ENCODE measurements at regions not wholly inside any gene's neighbourhood (a gene's known extent, or its start where the extent isn't known, plus 50 kb on each side); places are given as distances from the start of the nearest gene placed in this dataset.
"Not testable (repeated sequence)": the region's sequence is repeated elsewhere in the genome, so short reads cannot be mapped to it uniquely, and the experiment has no call there.

DNA sequence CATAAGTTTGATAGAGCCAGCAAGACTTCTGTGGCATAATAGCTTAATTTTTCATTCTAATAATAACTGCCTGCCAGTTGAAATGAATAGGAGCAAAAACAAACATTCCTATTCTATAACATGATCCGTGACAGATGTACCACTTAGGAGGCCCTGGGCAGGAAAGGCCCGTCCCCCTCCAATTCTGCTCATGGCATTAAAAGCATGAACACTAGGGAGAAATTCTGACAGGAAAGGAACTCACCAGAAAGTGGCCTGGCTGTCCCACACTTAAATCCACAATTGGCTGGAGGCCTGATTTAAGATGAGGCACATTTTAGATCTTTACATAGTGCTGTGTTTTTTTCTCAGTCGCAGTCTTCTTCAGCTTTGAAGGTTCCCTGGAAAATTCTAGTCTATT, 261.9 kb upstream of the ETAA1 start:
- no peak for DNase-seq

DNA sequence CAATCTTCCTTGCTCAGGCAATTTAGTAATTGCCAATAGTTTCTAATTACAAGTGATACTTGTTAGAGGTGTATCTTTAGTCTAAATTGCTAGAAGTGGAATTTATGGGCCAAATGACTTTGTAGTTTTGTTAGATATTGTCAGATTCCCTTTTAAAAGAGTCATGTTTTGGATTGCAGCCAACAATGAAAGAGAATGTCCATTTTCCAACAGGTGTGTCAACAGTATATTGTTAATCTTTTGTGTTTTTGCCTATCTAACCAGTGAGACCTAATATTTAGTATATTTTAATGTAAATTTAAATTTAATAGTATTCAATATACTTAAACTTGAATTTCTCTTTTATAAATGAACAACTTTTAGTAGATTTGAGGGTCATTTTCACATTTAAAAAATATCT, 259.4 kb upstream of the ETAA1 start:
- DNase-seq, result no peak

DNA sequence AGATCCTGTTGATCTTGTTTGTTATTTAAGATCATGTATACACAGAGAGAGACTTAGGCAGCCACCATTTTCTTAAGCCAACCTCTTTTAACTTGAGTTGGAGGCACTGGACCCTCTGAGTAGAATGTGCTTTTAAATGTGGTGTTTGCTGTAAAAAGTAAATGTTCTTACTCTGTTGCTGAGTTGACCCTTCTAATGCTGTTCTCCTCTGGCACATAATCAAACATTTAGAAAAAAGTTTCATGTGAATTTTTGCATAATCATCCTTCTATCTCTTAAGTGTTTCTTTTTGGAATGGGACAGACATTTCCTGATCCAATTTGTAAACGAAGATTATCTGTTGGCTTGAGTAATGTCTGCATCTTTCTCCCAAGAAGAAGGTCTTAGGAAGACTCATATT, 255.1 kb upstream of the ETAA1 start:
- DNase-seq, result no peak

DNA sequence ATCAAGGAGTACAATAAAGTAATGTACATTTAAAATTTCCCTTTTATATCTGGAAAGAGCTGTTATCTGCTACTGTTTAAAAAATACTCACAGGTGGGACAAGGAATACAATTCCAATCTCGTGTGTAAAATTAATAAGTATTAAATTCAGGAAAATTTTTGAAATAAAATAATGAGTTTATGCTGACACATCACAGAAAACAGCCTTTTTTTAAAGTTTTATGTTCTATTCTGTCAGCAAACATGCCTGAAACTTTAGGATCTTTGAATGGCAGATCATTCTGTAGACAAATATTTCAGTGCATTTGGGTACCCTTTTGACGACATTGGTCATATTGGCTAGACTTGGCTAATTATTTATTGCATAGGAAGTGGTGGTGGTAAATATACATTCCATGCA, 254.4 kb upstream of the ETAA1 start:
- DNase-seq, result no peak

DNA sequence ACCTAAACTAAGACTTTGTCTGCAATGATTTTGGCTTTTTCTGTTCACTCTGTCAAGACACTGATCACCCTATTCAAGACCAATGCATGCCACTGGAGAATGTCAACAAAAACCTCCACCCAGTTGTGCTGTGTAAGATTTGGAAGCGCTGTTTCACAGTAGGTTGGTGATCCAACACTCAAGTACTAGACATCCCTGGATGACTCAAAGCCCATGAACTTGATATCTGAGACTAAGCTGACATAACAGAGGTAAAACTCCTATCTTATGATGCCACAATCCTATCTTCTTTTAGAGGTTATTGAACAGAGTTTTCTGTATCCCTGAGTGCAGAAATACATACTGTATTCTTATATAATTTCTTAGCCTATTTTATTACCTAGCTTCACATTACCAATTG, 251.3 kb upstream of the ETAA1 start:
- no peak for DNase-seq

DNA sequence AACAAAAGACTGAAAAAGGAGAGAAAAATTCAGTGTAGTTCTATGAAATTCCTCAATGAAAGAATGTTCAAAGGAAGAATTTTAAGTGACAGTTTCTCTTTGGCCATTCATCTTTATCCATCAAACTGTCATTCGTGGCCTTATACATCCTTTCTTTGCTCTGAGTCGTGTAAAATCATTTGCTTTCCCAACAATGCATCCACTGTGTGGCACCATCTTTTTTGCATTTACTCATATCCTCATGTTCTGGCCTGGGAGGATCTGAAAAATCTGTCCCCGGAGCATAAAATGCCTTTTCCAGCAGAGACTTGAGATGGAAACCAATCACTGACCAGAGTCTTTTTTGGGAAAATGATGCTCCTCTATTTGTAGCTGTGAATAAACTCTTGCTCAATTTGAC, 240.3 kb upstream of the ETAA1 start:
- no peak for DNase-seq

DNA sequence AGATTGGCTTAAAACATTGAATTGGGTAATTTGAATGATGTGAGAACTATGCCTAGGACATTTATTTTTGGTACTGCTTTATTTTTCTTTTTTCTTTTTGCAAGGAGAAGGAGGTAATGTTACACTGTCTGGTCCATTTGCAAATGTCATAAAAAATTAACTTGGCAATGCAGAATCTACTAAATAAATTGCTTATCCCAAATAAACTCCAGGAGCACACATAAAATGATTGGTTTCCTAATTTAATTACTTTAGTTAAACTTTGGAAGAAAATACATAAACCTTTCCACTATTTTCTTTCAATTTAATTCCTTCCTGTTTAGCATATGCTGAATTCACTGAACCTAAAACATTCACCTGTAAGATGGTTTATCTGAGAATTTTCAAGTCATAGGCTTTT, 238.4 kb upstream of the ETAA1 start:
- DNase-seq, result no peak

DNA sequence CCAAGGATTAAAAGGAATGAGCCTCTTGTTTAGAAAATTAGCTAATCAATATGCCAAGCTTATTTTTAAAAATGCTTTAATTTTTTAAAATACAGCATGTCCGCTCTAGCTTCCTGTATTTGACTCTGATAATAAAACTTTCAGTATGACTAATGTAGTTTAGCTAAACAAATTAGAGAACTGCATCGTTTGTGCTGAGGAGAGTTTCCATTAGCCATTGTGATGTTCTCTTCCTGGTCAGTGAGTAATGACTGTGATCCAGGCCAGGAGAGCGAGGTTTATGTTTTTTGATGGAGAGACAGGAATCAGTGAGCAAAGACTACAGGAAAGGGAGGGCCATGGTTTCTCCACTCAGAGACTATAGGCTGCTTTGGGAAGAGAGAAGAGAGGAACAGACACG, 237.2 kb upstream of the ETAA1 start:
- no peak for DNase-seq

DNA sequence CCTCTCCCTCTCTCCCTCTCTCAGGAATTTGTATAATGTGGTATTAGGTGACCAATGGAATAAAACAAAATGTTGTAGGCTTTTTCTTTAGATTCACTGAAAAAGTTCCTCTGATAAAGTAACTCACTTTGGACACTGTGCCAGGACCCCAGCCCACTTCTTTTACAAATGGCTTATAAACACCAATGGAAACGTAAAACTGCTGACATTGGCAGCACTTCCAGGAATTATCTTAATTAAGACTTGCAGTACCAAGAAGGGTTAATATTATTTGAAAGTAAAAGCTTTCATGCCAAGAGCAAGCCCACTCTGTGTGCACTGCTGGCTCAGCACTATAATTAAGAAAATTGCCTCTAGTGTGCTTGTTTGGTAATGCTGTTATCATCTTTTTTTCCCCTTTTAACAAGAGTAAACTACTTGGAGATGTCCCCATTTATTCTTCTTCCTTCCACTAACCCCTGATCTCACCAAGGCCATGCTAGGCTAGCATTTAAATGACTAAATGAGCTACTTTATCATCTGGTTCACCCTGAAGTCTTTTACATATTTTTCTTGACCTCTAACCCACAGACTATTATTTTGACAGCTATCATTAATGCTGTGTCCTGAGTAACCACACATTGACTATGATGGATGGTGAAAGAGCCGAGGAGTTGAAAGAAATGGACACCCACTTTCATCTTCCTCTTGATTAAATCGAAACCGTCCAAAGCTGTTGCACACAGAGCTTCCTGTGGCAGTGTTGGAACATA, 232.2 kb upstream of the ETAA1 start:
- DNase-seq, result no peak

DNA sequence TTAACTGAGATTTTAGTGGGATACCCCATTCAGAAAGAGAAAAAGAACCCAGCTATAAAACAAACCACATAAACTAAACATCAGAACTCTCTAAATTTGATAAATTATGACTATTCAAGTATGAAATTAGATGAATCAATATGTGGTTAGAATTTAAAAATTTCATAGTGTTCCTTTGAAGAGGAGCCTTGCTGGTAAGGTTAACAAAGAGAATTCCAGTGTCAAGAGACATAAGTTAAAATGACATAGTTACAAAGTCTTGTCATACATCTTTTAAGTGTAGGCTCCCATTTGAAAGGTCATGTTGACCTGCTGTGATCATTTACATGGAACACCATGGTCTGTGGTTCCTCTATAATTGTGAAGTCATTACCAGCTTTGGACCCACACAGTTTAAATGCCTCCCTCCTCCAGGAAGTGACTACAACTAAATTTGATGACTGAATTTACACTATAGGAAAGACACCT, 231.6 kb upstream of the ETAA1 start:
- no peak for DNase-seq

DNA sequence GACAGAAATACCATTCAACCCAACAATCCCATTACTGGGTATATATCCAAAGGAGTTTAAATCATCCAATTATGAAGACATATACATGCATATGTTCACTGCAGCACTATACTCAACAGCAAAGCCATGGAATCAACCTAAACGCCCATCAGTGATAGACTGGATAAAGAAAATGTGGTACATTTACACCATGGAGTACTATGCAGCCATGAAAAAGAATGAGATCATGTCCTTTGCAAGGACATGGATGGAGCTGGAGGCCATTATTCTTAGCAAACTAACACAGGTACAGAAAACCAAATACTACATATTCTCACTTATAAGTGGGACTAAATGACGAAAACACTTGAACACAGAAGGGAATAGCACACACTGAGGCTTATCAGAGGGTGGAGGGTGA, 230.6 kb upstream of the ETAA1 start:
- not testable (repeated sequence) for DNase-seq

DNA sequence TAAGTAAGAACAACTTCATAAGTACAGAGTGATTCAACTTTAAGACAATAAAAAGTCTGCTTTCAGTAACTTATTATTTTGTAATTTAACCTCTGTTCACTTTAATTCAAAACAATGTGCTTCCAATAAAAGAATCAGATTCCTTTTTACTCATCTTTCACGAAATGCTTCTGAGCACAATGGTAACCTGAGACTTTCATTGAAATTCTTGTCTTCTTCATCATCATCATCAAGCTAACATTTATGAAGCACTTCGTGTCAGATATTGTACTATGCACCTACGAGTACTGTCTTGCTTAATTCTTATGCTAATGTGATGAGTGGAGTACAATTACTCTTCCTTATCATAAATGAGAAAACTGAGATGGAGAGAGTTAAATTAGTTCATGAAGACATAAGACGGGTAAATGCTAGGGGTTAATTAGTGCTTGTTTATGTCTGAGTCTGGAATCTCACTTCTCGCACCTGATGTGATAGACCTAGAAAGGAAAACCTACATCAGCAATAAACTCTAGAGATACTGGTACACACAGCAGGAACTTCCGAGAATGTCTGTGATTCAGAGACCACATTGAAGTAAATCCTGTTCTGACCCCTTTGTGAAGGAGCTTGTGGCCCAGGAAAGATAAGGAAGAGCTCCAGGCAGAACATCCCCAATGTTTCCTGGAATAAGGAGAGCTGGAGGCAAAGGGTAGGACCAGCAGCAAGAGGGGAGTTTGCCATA, 227.6 kb upstream of the ETAA1 start:
- DNase-seq, result no peak

DNA sequence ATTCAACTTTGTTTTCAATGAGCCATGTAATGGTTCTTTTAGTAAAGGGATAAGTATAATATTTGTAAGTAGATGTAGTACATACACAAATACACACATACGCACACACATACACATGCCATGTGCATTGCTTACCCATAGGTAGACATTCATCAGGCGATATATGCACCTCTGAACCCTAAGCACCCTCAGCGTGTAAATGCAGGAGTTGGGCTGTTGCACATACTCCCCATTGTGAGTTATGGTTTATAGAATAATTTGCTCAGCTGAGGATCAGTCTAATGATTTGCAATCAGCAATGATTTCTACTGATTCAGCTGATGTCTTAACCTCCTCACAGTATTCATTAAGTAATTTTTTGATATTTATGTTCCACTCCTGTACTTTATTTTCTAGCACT, 217.6 kb upstream of the ETAA1 start:
- no peak for DNase-seq

DNA sequence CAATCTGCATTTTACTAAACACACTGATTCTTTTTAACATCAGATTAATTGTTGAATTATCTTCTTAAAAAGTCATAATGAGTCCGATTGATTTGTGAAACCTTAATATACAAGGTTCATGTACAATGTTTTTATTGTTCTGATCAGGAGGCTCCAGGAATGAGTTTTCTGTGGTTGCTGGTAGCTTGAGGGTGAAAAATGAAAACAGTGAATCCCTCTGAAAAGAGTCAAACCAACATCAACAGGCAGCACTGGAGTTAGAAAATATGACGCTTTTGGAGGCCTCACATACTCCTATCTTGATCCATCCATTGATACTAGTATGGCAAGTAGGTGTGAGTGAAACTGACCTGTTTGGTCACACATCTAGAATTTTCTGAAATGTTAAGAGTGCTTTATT, 216.3 kb upstream of the ETAA1 start:
- no peak for DNase-seq

DNA sequence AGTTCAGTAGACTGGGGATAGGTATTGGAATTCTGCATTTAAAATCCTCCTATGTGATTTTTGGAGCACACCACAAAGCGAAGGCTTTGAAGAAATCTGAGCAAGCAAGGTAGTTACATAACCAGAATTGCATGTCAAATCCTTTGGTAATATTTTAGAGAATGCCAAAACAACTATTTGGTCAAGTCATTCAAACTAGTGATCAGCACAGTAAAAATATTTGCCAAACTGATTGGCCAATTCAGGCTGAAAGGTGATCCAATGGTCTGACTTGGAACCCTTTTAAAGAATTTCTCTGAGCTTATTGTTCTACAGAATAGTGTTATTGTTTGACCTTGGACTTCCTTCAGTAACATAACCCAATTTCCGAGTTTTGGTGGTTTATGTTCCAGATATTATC, 214.2 kb upstream of the ETAA1 start:
- no peak for DNase-seq

DNA sequence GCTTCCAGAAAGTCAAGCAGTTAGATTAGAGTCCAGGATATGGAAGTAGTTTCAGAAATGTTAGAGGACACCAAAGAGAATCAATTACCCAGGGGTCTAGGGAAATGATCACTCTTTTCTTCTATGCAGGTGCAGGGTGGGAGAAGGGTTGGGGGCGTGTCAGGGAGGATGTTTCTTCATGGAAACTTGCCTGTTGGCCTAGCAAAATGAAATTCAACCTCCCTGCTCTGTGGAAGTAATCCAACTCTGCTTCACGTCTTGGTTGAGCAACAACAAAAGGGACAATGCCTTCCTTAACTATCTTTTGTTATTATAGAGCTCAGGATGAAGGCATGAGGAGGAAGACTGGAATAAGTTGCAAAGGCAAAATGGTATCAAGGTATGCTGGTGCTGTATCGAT, 210.8 kb upstream of the ETAA1 start:
- no peak for DNase-seq

DNA sequence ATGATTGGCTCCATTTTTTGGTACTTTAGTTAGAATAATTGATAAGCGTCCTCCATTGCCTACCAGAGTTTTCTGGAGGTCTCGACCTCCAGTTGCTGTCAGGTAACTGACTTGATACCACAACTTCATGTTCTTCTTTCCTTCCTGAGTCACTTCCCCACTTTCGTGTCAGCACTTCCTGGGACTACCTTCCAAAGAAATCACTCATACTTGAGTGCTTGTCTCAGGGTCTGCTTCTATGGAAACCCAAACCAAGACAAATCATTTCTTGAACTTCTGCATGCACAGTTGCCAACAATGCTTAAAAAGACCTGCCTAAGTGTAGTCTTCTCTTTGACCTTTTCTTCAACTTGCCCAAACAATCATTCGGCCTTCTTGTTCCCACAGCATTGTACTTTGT, 210.3 kb upstream of the ETAA1 start:
- DNase-seq, result no peak

DNA sequence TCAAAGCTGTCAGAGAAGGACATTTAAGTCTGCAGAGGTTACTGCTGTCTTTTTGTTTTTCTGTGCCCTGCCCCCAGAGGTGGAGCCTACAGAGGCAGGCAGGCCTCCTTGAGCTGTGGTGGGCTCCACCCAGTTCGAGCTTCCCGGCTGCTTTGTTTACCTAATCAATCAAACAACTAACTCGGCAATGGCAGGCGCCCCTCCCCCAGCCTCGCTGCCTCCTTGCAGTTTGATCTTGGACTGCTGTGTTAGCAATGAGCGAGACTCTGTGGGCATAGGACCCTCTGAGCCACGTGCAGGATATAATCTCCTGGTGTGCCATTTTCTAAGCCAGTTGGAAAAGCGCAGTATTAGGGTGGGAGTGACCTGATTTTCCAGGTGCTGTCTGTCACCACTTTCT, 201.8 kb upstream of the ETAA1 start:
- DNase-seq, result not testable (repeated sequence)

DNA sequence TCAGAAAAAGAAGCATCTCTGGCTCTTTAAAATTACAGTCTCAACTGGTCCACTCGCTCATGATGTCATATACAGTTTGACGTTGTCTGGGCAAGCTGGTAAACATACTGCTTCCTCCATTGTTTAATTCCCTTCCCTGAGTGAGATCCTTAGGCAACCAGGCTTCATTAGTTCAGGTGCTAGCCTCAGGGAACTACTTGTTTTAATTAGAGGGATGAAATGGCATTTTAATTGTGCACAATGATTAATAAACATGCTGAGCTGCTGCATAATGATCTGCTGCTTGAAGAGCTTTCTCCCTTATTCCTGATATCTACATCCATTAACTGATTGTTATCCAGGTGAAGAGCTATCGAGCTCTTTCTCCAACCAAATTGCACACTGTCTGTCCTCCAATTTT, 195.6 kb upstream of the ETAA1 start:
- DNase-seq, result no peak

DNA sequence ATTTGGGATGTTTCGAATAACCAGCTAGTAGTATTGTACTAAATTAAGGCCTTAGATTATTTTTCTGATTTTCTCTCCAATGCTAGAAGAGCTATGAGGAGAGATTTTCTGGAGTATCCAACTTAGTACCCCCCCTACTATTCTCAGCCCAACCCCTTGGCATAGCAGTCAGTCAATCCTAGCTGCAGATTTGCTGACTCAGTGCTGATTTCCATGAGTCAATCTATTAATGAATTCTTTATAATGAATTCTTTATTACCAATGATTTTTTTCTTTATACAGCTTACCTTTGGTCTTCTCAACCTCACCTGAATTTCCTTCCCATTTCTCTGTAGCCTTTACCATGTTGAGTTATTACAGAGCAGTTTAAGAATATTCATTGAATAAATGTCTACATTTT, 192.8 kb upstream of the ETAA1 start:
- DNase-seq, result no peak

DNA sequence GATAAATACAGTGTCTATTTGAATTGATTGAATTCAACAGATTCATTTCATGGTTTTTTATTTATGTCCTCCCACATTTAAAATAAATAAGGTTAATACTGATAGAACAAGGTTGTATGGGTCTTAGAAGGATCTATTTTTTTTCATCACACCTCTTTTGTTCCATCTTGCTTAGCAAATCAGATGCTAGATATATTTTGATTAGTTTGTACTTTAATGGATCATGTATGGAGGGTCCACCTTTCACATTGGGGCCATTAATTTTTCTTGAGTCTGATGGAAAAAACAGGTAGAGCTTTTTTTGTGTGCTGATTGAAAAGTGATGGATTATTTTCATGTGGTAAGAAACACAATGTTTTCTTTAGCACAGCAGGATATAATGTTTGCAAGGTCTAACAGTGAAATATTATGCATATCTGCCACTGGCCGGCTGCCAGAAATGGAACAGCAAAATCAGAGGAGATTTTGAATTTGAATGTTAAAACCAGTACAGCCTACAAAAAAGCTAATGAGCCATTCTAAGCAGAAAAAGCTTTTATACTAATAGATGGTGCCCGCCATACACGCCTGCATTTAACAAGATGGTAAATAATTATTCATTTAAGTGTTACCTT, 188.1 kb upstream of the ETAA1 start:
- no peak for DNase-seq

DNA sequence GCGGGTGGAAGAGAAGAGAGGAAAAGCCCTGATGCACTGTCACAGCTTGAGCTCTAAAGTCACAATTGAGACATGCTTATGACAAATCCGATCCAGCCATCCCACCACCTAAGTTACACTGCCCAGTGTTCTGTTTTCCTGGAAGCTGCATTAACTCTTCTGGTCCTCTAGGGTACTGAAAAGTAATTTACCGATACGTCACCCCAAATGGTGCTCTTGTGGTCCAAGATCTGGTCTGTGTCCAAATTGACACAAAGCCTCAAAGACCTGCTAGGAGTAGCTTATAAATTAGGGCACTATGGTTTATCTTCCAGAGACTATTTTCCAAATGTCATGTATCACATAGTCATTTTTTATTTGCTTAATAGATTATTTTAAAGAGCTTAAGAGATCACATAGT, 186.7 kb upstream of the ETAA1 start:
- no peak for DNase-seq

DNA sequence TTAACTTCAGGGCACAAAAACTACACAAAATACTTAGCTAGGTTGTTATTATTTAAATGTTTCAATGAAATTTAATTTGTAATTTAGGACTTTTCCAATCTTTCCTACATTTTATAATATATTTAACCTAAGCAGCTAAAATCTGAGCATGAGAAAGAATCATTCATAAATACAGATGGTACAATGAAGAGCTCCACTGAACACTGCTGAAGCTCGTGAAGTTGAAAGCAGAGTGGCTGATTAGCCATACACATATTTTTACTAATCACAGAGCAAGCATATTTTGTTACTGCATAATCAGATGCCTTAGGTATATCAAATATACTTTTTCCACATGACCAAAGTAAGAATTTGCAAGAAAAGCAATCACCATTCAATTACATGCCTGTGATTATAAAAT, 184.9 kb upstream of the ETAA1 start:
- no peak for DNase-seq

DNA sequence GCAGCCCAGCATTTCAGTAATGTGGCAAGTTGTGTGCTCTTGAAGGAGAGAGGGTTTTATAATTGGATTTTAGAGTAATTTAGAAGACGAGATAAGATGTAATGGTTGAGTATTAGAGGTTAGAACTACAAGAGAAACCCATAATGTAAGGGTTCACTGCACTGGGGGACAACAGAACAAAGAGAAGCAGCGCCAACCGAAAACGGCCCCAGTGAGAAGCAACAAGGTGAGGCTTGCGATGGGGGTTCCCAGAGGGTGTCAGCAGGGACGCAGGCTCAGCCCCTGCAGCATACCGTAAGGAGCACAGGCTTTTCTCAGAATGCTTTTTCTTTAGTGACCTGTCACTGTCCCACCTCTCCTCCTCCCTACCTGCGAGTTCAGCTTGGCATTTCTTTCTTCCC, 183.9 kb upstream of the ETAA1 start:
- DNase-seq, result no peak

Measured in GF-D8 (cell line).